GM12878 (cell line): ENCODE measurements at regions not wholly inside any gene's neighbourhood (a gene's known extent, or its start where the extent isn't known, plus 50 kb on each side); places are given as distances from the start of the nearest gene placed in this dataset.
A peak's percentile ranks its signal among the peaks of the same experiment; 100 is the strongest.

Experiments used
- ATAC-seq: fragments of 200-7000 bp; cut with Tn5 transposase; 3 replicates; pipeline ENCODE4 v1.9.1; 2020; ENCODE audit warnings: mild to moderate bottlenecking, moderate library complexity
- BruUV-seq: library from RNA; stranded (reverse); fragments of 400-500 nt; replicated peaks from 2 replicates; lab custom pipeline; 2021; lab: Mats Ljungman, UMichigan
- CTCF ChIA-PET: fragments of 300-600 bp; sonication (Branson Sonifier 250); formaldehyde crosslinking; extraction: SDS; loops from one replicate; lab custom pipeline; 2021; ENCODE audit warnings: inconsistent platforms; lab: Yijun Ruan, JAX
- POLR2A ChIA-PET: fragments of 350-600 bp; formaldehyde crosslinking; extraction: SDS; loops from one replicate; lab custom pipeline; 2021; ENCODE audit warnings: inconsistent platforms; lab: Charles Lee
- RAD21 ChIA-PET: fragments of 300-600 bp; sonication (Branson Sonifier 250); formaldehyde crosslinking; loops from one replicate; lab custom pipeline; 2023; ENCODE audit warnings: antibody characterized with exemption; ENCODE audit not compliant: unreplicated experiment; lab: Charles Lee
- SMC1A ChIA-PET: fragments of 300-600 bp; sonication (Branson Sonifier 250); formaldehyde crosslinking; loops from one replicate; lab custom pipeline; 2023; ENCODE audit not compliant: unreplicated experiment, uncharacterized antibody; lab: Charles Lee
- DNase-seq: peaks from one replicate; pipeline ENCODE4 v3.0.0-alpha.2; 2011; ENCODE audit warnings: low read depth, low spot score
- FAIRE-seq: peaks from 3 replicates; lab custom pipeline; 2011; peaks lifted over from hg19 to GRCh38; lab: Jason Lieb, UNC
- H2AFZ ChIP-seq: 2 replicates; pipeline ENCODE4 v1.6.0; 2011; ENCODE audit warnings: low read depth, low read length, control low read depth; ENCODE audit not compliant: control insufficient read depth
- H3K27ac ChIP-seq: 2 replicates; pipeline ENCODE4 v1.5.1; 2011; ENCODE audit warnings: control low read depth; ENCODE audit not compliant: control insufficient read depth, insufficient read depth
- H3K27me3 ChIP-seq, 2 experiments: replicated peaks in 1 of 2; 2 replicates each; pipeline versions ENCODE4 v1.6.0 to v1.6.1; 2011; ENCODE audit warnings: low read length in 1 of 2; ENCODE audit not compliant: control insufficient read depth in 2 of 2, insufficient read depth in 2 of 2
- H3K36me3 ChIP-seq, 2 experiments: 2 replicates each; pipeline ENCODE4 v1.5.1; 2011; ENCODE audit warnings: low read length in 1 of 2; ENCODE audit not compliant: control insufficient read depth in 2 of 2, insufficient read depth in 2 of 2
- H3K4me1 ChIP-seq: 2 replicates; pipeline ENCODE4 v1.6.1; 2011; ENCODE audit warnings: mild to moderate bottlenecking, low read length, moderate library complexity, mixed read lengths; ENCODE audit not compliant: control insufficient read depth, insufficient read depth
- H3K4me2 ChIP-seq: 2 replicates; pipeline ENCODE4 v1.6.0; 2011; ENCODE audit warnings: control low read depth; ENCODE audit not compliant: control insufficient read depth, insufficient read depth
- H3K4me3 ChIP-seq: fragments of 200-600 bp; sonication (generic); 2 replicates; pipeline ENCODE4 v1.5.1; 2016
- H3K79me2 ChIP-seq: 2 replicates; pipeline ENCODE4 v1.6.0; 2011; ENCODE audit warnings: low read length; ENCODE audit not compliant: control insufficient read depth, insufficient read depth
- H3K9ac ChIP-seq: 2 replicates; pipeline ENCODE4 v1.8.0; 2011; ENCODE audit warnings: low read length, control low read depth, mixed read lengths; ENCODE audit not compliant: control insufficient read depth, insufficient read depth
- H3K9me3 ChIP-seq: replicated peaks from 3 replicates; pipeline ENCODE4 v1.5.1; 2011; ENCODE audit warnings: mild to moderate bottlenecking, low read length; ENCODE audit not compliant: control insufficient read depth, insufficient read depth
- H4K20me1 ChIP-seq: 2 replicates; pipeline ENCODE4 v1.6.0; 2011; ENCODE audit not compliant: control insufficient read depth, insufficient read depth
- CEBPB ChIP-seq, 2 experiments: fragments of 150-350 bp in 1 of 2; IDR thresholded peaks; 2 replicates each; pipeline ENCODE4 v1.6.1; 2012 to 2014; ENCODE audit warnings: low read depth in 2 of 2, low read length in 2 of 2, borderline replicate concordance in 1 of 2, inconsistent platforms in 1 of 2
- E2F4 ChIP-seq: IDR thresholded peaks from 2 replicates; pipeline ENCODE4 v1.6.1; 2012; ENCODE audit warnings: low read depth, low read length, improper control_type of control experiment
- ETV6 ChIP-seq, 2 experiments: fragments of 450-650 bp in 1 of 2; IDR thresholded peaks in 1 of 2; conservative IDR thresholded peaks in 1 of 2; 2 replicates each; pipeline ENCODE4 v1.6.1; 2014; ENCODE audit warnings: antibody characterized with exemption in 1 of 2, borderline replicate concordance in 1 of 2, low read depth in 1 of 2, mild to moderate bottlenecking in 1 of 2, moderate library complexity in 1 of 2
- GABPA ChIP-seq: IDR thresholded peaks from 2 replicates; pipeline ENCODE4 v1.6.1; 2014; ENCODE audit warnings: antibody characterized with exemption, low read depth, mild to moderate bottlenecking, inconsistent platforms
- IKZF1 ChIP-seq: fragments of 450-650 bp; conservative IDR thresholded peaks from 2 replicates; pipeline ENCODE4 v1.6.1; 2017; ENCODE audit warnings: antibody characterized with exemption, mild to moderate bottlenecking
- KDM1A ChIP-seq: fragments of 200-600 bp; sonication (generic); IDR thresholded peaks from 2 replicates; pipeline ENCODE4 v1.6.1; 2016; ENCODE audit warnings: borderline replicate concordance
- LARP7 ChIP-seq: fragments of 450-650 bp; IDR thresholded peaks from 2 replicates; pipeline ENCODE4 v1.6.1; 2017; ENCODE audit warnings: mild to moderate bottlenecking
- MEF2B ChIP-seq: fragments of 450-650 bp; IDR thresholded peaks from 2 replicates; pipeline ENCODE4 v1.6.1; 2018; ENCODE audit warnings: mild to moderate bottlenecking, moderate library complexity; ENCODE audit not compliant: partially characterized antibody, poor library complexity, severe bottlenecking
- PBX3 ChIP-seq: IDR thresholded peaks from 2 replicates; pipeline ENCODE4 v1.6.1; 2011; ENCODE audit warnings: mild to moderate bottlenecking, low read depth, low read length, moderate library complexity; ENCODE audit not compliant: insufficient replicate concordance
- POLR2AphosphoS2 ChIP-seq: IDR thresholded peaks from 2 replicates; pipeline ENCODE4 v1.6.1; 2011; ENCODE audit warnings: low read depth, mild to moderate bottlenecking, low read length, improper control_type of control experiment, moderate library complexity
- POLR2AphosphoS5 ChIP-seq: IDR thresholded peaks from 2 replicates; pipeline ENCODE4 v1.6.1; 2011; ENCODE audit warnings: mild to moderate bottlenecking, low read length, inconsistent platforms
- RB1 ChIP-seq: fragments of 450-650 bp; formaldehyde crosslinking; IDR thresholded peaks from 2 replicates; pipeline ENCODE4 v1.6.1; 2017; ENCODE audit warnings: mild to moderate bottlenecking, borderline replicate concordance
- SUZ12 ChIP-seq: fragments of 200-600 bp; sonication (generic); IDR thresholded peaks from one replicate; pipeline ENCODE4 v1.6.1; 2018; ENCODE audit warnings: antibody characterized with exemption, mild to moderate bottlenecking; ENCODE audit not compliant: unreplicated experiment
- TCF7 ChIP-seq: IDR thresholded peaks from 2 replicates; pipeline ENCODE4 v1.6.1; 2014; ENCODE audit warnings: antibody characterized with exemption, borderline replicate concordance
- WRNIP1 ChIP-seq: IDR thresholded peaks from 2 replicates; pipeline ENCODE4 v1.6.1; 2011; ENCODE audit warnings: low read depth, low read length, improper control_type of control experiment, borderline replicate concordance
- ZBED1 ChIP-seq: IDR thresholded peaks from 2 replicates; pipeline ENCODE4 v1.6.1; 2016; ENCODE audit warnings: borderline replicate concordance
- ZNF274 ChIP-seq: IDR thresholded peaks from one replicate; pipeline ENCODE4 v1.8.0; 2011; ENCODE audit not compliant: insufficient read length, insufficient read depth
- WGBS: methylation state at CpG from one replicate; pipeline ENCODE4 v1.1.6; 2016; ENCODE audit warnings: low lambda C conversion rate; ENCODE audit not compliant: insufficient replicate concordance, insufficient coverage; ENCODE audit errors: missing lambda C conversion rate; 5-methylcytosine and 5-hydroxymethylcytosine counted together
- in situ Hi-C: fragments of 300-500 bp; cut with MboI; formaldehyde crosslinking; loops from 9 replicates; pipeline ENCODE4 v1.14.3; 2018; ENCODE audit warnings: mixed read lengths
- intact Hi-C: fragments of 100-400 bp; cut with micrococcal nuclease; formaldehyde crosslinking; loops from one replicate; pipeline ENCODE4 v1.14.2; 2022; ENCODE audit not compliant: unreplicated experiment

- no peak for FAIRE-seq
- 79% methylated on average over 6 of the region's 6 CpGs for WGBS
- CTCF ChIA-PET, result no interaction called here
Measured at GRCh38 chr6:6766230-6766905, 177.8 kb downstream of the LY86 start.

More at GRCh38 chr6:6766230-6766905, 177.8 kb downstream of the LY86 start:
- SMC1A ChIA-PET, result no interaction called here
- Histone ChIP-seq H3K9me3 (no peaks in the 10 kb centered on the region), H3K4me2 (no peak overlapping the region), H4K20me1 (no peaks in the 10 kb centered on the region), H3K4me1 (no peaks in the 10 kb centered on the region), H2AFZ (no peak overlapping the region), H3K9ac (no peak overlapping the region), H3K36me3 (no peaks in the 10 kb centered on the region), H3K27ac (no peak overlapping the region), H3K79me2 (no peaks in the 10 kb centered on the region), H3K4me3 (no peak overlapping the region), H3K27me3 (no peaks in the 10 kb centered on the region)
- in situ Hi-C loops (no loop called here), intact Hi-C loops (no loop called here)
- BruUV-seq, result no TSS peak
- DNase-seq (no peak), ATAC-seq (peak; percentile 42; the same call in 1 of the 3 replicates)
- RAD21 ChIA-PET, result no interaction called here
- POLR2A ChIA-PET, result no interaction called here
- TF ChIP-seq PBX3 (no peak), E2F4 (no peak), CEBPB (IDR thresholded peaks at IDR 0.05; ENCODE audit: borderline replicate concordance in 1 of 2, low read depth in 2 of 2, low read length in 2 of 2) (no peak), MEF2B (no peak), RB1 (no peak), SUZ12 (no peak), KDM1A (no peak), ZBED1 (no peak), IKZF1 (no peak), LARP7 (no peak), GABPA (no peak), POLR2AphosphoS2 (no peak), ZNF274 (no peak), TCF7 (no peak), POLR2AphosphoS5 (no peak), WRNIP1 (no peak), ETV6 (conservative IDR thresholded peaks at IDR 0.05 in 1 of 2, IDR thresholded peaks at IDR 0.05 in 1 of 2; ENCODE audit: borderline replicate concordance in 1 of 2, low read depth in 1 of 2) (no peak)
